GM23338 (cell line): ENCODE measurements at regions not wholly inside any gene's neighbourhood (a gene's known extent, or its start where the extent isn't known, plus 50 kb on each side); places are given as distances from the start of the nearest gene placed in this dataset.
"Not testable (repeated sequence)": the region's sequence is repeated elsewhere in the genome, so short reads cannot be mapped to it uniquely, and the experiment has no call there.

ENCODE experiments used
- CREB1 ChIP-seq: fragments of 250-450 bp; sonication (Bioruptor Pico); IDR thresholded peaks from 2 replicates; pipeline ENCODE4 v1.5.0; 2020; ENCODE audit warnings: low read depth, mild to moderate bottlenecking, moderate library complexity
- CTCF ChIP-seq, 2 experiments: fragments of 200-600 bp in 1 of 2; sonication (generic) in 1 of 2; conservative IDR thresholded peaks; 2 replicates each; pipeline versions ENCODE4 v1.5.1 to v1.6.1; 2016 to 2017; ENCODE audit warnings: antibody characterized with exemption in 2 of 2, low read depth in 2 of 2, mild to moderate bottlenecking in 2 of 2, moderate library complexity in 1 of 2
- ETS1 ChIP-seq: IDR thresholded peaks from 2 replicates; pipeline ENCODE4 v1.6.1; 2016; ENCODE audit warnings: antibody characterized with exemption
- EZH2 ChIP-seq: fragments of 200-600 bp; sonication (generic); IDR thresholded peaks from one replicate; pipeline ENCODE4 v1.8.0; 2017; ENCODE audit warnings: antibody characterized with exemption, mild to moderate bottlenecking, low read depth; ENCODE audit not compliant: unreplicated experiment
- EZH2phosphoT487 ChIP-seq: fragments of 200-600 bp; sonication (generic); IDR thresholded peaks from one replicate; pipeline ENCODE4 v1.8.1; 2018; ENCODE audit warnings: antibody characterized with exemption; ENCODE audit not compliant: unreplicated experiment
- JUNB ChIP-seq: IDR thresholded peaks from one replicate; pipeline ENCODE4 v1.6.1; 2016; ENCODE audit warnings: antibody characterized with exemption; ENCODE audit not compliant: unreplicated experiment
- POLR2AphosphoS5 ChIP-seq: IDR thresholded peaks from 2 replicates; pipeline ENCODE4 v1.6.1; 2016; ENCODE audit warnings: antibody characterized with exemption, low read depth
- REST ChIP-seq: IDR thresholded peaks from one replicate; pipeline ENCODE4 v1.6.1; 2018; ENCODE audit warnings: antibody characterized with exemption; ENCODE audit not compliant: unreplicated experiment
- STAT1 ChIP-seq: IDR thresholded peaks from one replicate; pipeline ENCODE4 v1.6.1; 2016; ENCODE audit warnings: antibody characterized with exemption; ENCODE audit not compliant: unreplicated experiment
- ZNF114 ChIP-seq: fragments of 250-450 bp; sonication (Bioruptor Pico); IDR thresholded peaks from 2 replicates; pipeline ENCODE4 v1.5.0; 2020; ENCODE audit warnings: mild to moderate bottlenecking, moderate library complexity
- ZNF462 ChIP-seq: fragments of 250-450 bp; sonication (Bioruptor Pico); IDR thresholded peaks from 2 replicates; pipeline ENCODE4 v1.5.0; 2020; ENCODE audit warnings: mild to moderate bottlenecking, moderate library complexity

GRCh38 chrX:148305214-148305613 lies 195.2 kb upstream of the AFF2 start:
- TF ChIP-seq CTCF (conservative IDR thresholded peaks at IDR 0.05; ENCODE audit: low read depth in 2 of 2); REST; CREB1 (CRISPR knock-in tag); ZNF114 (CRISPR knock-in tag); EZH2; POLR2AphosphoS5; EZH2phosphoT487; JUNB; ZNF462 (CRISPR knock-in tag); STAT1; ETS1: not testable (repeated sequence)
